ENCODE measurements at regions not wholly inside any gene's neighbourhood (a gene's known extent, or its start where the extent isn't known, plus 50 kb on each side); places are given as distances from the start of the nearest gene placed in this dataset.

DNA sequence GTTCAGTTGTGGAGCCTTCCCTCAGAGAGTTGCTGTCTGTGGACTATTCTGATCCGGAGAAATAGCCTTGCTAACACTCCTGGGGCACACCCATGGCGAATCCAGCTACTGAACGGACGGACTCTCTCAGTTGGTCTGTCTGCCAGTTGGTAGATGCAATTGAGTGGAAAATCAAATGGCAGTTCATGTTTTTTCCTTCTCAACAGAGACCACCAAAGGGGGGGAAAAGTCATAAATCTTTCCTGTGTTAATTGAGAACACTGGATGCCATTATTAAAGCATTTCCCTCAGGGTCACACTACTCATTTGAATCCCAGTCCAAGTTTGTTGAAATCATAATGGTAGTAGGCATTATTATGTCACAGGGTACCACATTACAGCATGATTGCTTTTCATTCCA, 354.3 kb upstream of the FAR2 start:
- TF ChIP-seq ZNF592 (IDR thresholded peaks at IDR 0.05) (no peak), YY1 (IDR thresholded peaks at IDR 0.05; ENCODE audit: low read depth, low read length) (no peak), CTCF (IDR thresholded peaks at IDR 0.05 in 2 of 3, conservative IDR thresholded peaks at IDR 0.05 in 1 of 3; ENCODE audit: control insufficient read depth in 2 of 3, extremely low read depth in 1 of 3, insufficient read depth in 1 of 3, low read depth in 3 of 3, low read length in 3 of 3) (no peak), HDGF (IDR thresholded peaks at IDR 0.05) (no peak), POLR2A (IDR thresholded peaks at IDR 0.05; ENCODE audit: low read depth, low read length) (no peak), TARDBP (IDR thresholded peaks at IDR 0.05; ENCODE audit: borderline replicate concordance) (no peak), RAD21 (IDR thresholded peaks at IDR 0.05; ENCODE audit: insufficient read depth, low read depth, low read length) (no peak), SIX5 (IDR thresholded peaks at IDR 0.05; ENCODE audit: low read depth, low read length, severe bottlenecking) (no peak)
